Spleen (tissue), 7 donors: ENCODE measurements at regions not wholly inside any gene's neighbourhood (a gene's known extent, or its start where the extent isn't known, plus 50 kb on each side); places are given as distances from the start of the nearest gene placed in this dataset.

Source experiments
- POLR2A ChIP-seq, 3 donors: fragments of 450-650 bp; IDR thresholded peaks; one replicate each; pipeline ENCODE4 v1.5.1; 2017; ENCODE audit warnings: antibody characterized with exemption in 3 of 3, mild to moderate bottlenecking in 1 of 3
- POLR2AphosphoS5 ChIP-seq, 3 donors: sonication (generic); formaldehyde crosslinking; IDR thresholded peaks; one replicate each; pipeline ENCODE4 v1.5.1; 2017; ENCODE audit warnings: antibody characterized with exemption in 3 of 3
- TF ChIP-seq, protein P1 (sequence below), 11 experiments: fragments of 200-600 bp in 7 of 11; fragments of 450-650 bp in 4 of 11; sonication (generic) in 4 of 11; IDR thresholded peaks in 8 of 11; conservative IDR thresholded peaks in 3 of 11; 1 replicate in 7 of 11; 2 replicates in 4 of 11; pipeline versions ENCODE4 v1.4.0 to v1.8.0; 2016 to 2021; ENCODE audit warnings: antibody characterized with exemption in 11 of 11, inconsistent platforms in 4 of 11, mild to moderate bottlenecking in 1 of 11
- donor health status: DM: no; HTN: no; CAD: no; lungs with moderate emphysema.
- donor health status: DM: no; HTN: no; CAD: no.
- donor health status: DM: no; HTN: no; CAD: no.

DNA sequence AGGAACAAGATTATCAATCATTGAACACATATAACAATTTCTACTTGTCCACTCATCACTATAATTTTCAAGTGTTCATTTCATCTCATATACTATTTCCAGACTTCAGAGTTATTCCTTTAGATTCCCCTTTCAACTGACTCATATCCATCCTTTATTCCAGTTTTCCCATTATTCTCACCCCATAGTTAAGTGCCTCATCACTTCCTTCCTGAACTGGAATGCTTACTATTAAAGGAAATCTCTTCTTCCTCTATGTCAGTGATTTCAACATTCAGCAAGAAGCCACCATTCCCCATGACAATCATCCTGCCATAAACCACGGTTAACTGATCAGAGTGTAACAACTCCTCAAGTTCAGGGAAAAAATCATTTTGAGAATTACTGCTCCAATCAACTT lies 198.9 kb downstream of the FBXO8 start:
- TF ChIP-seq POLR2AphosphoS5 (IDR thresholded peaks at IDR 0.05) = no peak
- no peak for TF ChIP-seq POLR2A (IDR thresholded peaks at IDR 0.05)
- TF ChIP-seq, protein P1, sequence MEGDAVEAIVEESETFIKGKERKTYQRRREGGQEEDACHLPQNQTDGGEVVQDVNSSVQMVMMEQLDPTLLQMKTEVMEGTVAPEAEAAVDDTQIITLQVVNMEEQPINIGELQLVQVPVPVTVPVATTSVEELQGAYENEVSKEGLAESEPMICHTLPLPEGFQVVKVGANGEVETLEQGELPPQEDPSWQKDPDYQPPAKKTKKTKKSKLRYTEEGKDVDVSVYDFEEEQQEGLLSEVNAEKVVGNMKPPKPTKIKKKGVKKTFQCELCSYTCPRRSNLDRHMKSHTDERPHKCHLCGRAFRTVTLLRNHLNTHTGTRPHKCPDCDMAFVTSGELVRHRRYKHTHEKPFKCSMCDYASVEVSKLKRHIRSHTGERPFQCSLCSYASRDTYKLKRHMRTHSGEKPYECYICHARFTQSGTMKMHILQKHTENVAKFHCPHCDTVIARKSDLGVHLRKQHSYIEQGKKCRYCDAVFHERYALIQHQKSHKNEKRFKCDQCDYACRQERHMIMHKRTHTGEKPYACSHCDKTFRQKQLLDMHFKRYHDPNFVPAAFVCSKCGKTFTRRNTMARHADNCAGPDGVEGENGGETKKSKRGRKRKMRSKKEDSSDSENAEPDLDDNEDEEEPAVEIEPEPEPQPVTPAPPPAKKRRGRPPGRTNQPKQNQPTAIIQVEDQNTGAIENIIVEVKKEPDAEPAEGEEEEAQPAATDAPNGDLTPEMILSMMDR (IDR thresholded peaks at IDR 0.05 in 8 of 11, conservative IDR thresholded peaks at IDR 0.05 in 3 of 11) = no peak
